HG02840 (cell line): ENCODE measurements at regions not wholly inside any gene's neighbourhood (a gene's known extent, or its start where the extent isn't known, plus 50 kb on each side); places are given as distances from the start of the nearest gene placed in this dataset.
"Not testable (repeated sequence)": the region's sequence is repeated elsewhere in the genome, so short reads cannot be mapped to it uniquely, and the experiment has no call there.

Source experiments
- ATAC-seq: cut with Tn5 transposase; IDR thresholded peaks from one replicate; pipeline ENCODE4 v1.9.1; 2021; ENCODE audit warnings: mild to moderate bottlenecking, moderate library complexity, moderate number of reproducible peaks; ENCODE audit not compliant: unreplicated experiment, low FRiP score

DNA sequence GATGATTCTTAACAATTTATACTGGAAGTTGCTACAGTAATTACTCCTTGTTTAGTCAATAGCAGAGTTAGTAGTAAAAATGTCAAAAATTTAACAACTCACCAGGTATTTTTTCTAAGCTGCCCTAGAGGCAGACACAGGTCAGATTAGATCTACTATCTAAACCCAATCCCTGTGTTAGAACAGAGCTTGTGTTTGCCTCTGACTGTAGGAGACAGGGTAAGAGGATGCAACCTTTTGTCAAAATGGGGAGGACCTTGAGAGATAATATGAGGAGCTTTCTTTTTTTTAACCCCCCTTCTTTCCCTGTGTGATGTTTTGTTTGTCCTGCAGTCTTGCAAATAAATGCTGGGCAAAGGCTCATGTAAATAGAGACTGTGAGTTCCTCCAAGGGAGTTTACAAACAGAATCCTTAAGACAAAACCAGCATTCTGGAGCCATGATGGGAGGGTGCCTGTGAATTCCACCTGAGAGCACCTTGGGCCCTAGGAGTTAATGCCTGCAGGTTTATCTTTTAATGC, 353.1 kb downstream of the GATA3 start:
- no peak for ATAC-seq

DNA sequence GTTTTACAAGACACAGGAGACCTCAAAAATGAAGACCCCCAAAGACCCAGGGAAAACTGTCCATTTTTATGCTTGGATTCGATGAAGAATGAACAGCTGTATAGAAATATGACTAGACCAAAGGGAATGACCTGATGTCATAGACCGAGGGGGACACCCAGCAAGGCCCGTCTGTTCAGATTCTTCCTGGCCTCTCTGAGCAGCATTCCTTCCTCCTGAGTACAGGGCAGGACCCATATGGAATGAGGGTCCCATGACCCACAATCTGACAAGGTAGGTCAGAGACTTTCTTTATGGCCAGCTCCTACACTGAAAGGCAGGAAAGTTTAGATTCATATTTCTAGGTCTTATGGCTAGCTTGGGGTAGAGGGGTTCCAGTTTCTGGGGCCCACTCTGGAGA, 356.0 kb downstream of the GATA3 start:
- ATAC-seq = no peak

DNA sequence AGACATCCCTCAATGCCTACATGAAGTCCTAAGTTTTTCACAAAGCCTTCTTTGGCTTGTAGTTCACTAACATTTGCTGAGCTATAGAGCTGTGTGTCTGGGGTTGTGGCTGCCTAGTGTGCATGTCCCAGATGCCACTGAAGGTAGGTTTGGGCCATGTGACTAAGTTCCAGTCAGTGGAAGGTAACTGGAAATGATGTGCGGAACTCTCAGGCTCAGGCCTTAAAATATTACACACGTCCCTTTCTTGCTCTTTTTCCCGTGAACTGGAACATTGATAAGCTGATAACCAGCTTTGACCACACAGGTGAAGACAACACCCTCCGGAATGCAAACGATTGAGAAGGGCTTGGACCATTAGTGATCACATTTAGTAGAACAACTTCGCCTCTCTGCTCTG, 358.1 kb downstream of the GATA3 start:
- no peak for ATAC-seq

- not testable (repeated sequence) for ATAC-seq
Measured at GRCh38 chr10:8415029-8415428, 360.5 kb downstream of the GATA3 start.

DNA sequence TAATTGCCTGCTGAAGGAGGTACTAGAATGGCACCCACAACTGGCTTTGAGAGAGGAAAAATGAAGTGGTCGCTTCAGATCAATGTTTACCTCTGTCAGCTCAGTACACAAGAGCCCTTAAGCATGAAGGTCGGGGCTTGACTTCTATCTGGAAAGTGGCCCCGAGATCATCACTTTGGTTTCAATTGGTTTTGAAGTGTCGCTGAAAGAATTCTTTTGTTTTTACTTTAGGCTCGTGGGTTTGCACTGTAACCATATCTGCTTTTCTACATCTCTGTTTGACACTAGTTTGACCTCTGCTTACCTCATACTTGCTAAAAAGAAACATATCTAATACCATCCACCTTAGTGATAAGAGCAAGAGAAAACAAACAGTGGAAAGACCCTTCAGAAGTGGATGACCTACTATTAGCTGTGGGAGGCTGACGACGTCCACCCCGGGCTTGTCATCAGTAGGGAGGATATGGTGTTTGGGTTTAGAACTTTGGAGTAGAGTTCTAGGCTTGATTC, 361.8 kb downstream of the GATA3 start:
- no peak for ATAC-seq

- no peak for ATAC-seq
Measured at GRCh38 chr10:8416760-8417159, 362.3 kb downstream of the GATA3 start.

DNA sequence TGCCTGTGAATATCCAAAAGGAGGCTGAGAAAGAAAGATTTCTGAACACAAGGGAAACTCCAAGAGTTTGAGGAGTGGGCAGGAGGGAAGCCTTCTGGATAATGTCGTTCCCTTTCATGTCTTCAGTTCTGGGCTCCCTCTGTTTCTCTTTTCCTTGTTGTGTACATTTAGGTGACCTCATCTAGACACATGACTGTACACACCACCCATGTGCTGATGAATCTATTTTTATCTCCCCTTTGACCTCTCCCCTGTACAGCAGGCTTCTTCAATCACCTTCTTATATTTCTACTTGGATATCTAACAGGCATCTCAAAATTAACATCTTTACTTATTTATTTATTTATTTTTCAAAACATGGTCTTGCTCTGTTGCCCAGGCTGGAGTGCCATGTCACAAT, 363.1 kb downstream of the GATA3 start:
- ATAC-seq = no peak

DNA sequence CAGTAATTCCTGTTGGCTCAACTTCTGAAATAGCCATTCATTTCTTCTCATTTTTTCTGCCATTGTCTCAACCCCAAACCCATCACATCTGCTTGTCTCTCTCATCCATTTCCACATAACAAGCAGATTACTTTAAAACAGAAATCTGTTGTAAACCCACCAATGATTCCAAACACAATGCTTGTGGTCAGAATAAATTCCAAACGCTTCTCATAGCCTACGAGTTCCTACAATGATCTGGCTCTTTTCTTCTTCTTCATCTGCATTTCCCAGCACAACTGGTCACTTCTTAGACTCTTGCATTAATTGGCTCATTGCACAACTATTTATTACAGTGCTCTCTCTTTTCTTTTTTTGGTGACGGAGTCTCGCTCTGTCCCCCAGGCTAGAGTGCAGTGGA, 364.1 kb downstream of the GATA3 start:
- ATAC-seq = no peak

DNA sequence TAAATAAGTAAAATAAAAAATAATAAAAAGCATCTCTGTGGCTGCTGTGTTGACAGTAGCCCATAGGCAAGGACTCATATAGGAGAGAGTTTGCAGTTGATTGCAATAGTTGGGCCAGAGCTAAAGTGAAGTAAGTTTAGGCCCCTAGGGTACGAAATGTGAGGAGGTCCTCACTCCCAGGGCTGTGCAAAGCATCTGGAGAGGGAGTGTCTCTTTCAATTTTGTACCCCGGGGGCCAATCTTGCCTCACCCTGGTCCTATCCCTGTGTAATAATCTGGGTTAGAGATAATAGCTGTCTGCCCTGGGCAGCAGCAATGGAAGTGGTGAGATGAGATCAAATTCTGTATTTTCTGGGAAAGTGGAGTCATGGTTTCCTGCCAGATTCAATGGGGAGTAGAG, 365.7 kb downstream of the GATA3 start:
- no peak for ATAC-seq

GRCh38 chr10:8424555-8425211, 370.2 kb downstream of the GATA3 start:
- ATAC-seq = no peak

DNA sequence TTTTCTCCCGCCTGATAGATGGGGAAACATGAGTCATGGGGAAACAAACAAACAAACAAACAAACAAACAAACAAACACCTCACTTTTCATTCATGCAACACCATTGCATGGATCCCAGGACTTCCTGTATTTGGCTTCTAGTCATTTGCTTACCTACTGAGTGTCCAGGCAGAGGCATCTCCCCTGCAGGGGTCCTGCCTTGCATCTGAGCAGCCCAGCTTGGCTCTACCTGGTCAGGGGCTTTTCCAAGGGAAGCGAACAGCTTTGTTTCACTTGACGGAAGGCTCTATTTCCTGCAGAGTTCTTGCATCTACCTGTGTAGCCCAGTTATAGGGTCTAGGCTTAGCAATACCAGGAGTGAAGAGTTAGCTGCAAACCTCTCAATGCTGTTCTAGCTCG, 374.2 kb downstream of the GATA3 start:
- no peak for ATAC-seq

GRCh38 chr10:8430321-8430720, 375.8 kb downstream of the GATA3 start:
- ATAC-seq = no peak

DNA sequence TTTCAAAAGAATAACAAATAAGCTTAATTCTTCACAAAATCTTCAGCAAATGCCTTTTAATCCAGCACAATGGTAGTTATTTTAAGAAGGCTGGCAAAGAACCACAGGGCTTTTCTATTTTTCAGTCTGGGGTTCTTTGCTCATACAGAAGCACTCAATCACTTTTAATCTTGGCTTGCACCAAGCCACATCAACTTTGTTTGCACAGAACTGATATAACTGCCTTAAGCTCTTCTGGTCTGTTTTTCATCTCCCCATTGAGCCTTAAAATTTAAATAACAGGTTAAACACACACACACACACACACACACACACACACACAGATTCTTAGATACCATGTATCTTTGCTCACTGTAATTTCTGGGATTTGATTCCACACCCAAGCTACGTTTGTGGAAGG, 377.0 kb downstream of the GATA3 start:
- no peak for ATAC-seq

- no peak for ATAC-seq
Measured at GRCh38 chr10:8435186-8436055, 380.9 kb downstream of the GATA3 start.

- no peak for ATAC-seq
Measured at GRCh38 chr10:8437896-8438295, 383.4 kb downstream of the GATA3 start.

- no peak for ATAC-seq
Measured at GRCh38 chr10:8438603-8439002, 384.1 kb downstream of the GATA3 start.

- no peak for ATAC-seq
Measured at GRCh38 chr10:8439040-8439439, 384.6 kb downstream of the GATA3 start.

DNA sequence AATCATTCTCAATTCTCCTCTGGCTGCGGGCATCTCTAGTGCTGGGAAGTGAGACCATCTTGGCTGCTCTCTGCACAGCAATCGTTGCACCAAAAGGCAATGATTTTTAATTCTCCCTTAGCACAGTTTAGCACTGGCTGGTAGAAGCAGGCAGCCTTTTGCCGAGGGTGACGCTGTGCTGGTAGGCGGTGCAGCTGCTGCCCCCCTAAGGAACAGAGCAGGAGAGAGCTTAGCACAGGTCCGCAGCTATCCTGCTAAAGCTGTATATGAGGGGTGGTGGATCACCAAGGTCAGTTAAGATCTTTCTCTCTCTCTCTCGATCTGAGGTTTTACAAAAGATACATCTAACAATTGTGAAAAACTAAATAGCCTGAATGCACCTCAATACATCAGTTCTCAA, 390.1 kb downstream of the GATA3 start:
- ATAC-seq = no peak

- ATAC-seq = no peak
Measured at GRCh38 chr10:8445353-8445752, 390.9 kb downstream of the GATA3 start.

GRCh38 chr10:8449909-8450308, 395.4 kb downstream of the GATA3 start:
- no peak for ATAC-seq

DNA sequence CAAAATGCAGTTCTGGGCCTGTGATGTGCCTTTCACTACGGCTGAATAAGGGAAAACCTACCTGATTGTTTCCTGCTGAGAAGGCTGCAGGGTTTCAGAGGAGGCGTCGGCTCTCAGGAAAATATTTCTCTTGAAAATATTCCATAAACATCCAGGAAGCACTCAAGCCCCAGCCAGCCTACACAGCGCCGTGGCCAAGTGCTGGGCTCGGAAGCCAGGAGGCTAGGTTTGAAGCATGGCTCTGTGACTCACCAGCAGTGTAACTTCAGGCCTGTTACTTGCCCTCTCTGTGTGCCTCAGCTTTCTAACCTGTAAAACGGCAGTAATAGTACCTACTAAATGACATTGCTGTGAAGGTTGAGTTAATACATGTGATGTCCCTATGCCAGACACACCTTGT, 399.1 kb downstream of the GATA3 start:
- ATAC-seq = no peak

DNA sequence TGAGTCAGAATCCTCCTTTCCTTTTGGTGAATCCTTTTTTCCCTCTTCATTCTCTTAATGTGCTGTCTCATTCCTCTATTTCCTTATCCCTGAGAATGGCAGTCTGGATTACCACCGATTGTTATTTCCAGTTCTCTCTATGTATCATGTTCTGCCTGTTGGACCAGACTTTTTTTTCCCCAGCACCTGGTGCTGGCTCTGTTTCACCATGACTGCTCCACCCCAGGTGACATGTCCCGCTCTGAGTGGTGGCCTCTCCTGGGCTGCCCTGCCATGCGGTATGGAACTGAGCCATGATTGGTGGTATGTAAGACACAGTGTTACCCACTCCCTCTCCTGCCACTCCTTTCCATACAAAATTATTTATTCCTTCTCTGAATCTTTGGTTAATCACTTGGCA, 399.9 kb downstream of the GATA3 start:
- no peak for ATAC-seq
